HG02588 (cell line): ENCODE measurements at regions not wholly inside any gene's neighbourhood (a gene's known extent, or its start where the extent isn't known, plus 50 kb on each side); places are given as distances from the start of the nearest gene placed in this dataset.

ENCODE experiments used
- ATAC-seq: cut with Tn5 transposase; IDR thresholded peaks from one replicate; pipeline ENCODE4 v1.9.1; 2021; ENCODE audit warnings: mild to moderate bottlenecking, moderate library complexity; ENCODE audit not compliant: unreplicated experiment

DNA sequence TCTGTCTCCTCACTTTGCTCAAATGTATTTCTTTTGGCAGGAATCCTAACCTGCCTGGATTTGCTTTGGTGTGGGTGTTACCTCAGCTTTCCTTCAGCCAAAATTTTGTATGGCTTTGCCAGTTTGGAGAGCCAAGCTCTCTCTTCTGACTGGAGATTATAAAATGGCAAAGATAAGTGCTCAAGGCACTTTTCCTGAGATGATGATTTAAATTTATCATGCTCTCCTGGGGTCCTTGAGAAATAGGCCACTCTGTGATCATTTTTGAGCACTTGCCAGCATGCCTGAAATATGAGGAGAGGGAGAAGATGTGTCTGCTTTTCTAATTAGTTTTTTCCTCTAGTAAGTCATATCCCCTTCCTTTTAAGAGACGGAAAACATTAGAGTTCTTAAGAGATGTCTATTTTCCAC is 683.0 kb downstream of the SLC4A3 start:
- no peak for ATAC-seq

GRCh38 chr2:220315098-220315823 is 687.8 kb downstream of the SLC4A3 start:
- ATAC-seq = no peak

DNA sequence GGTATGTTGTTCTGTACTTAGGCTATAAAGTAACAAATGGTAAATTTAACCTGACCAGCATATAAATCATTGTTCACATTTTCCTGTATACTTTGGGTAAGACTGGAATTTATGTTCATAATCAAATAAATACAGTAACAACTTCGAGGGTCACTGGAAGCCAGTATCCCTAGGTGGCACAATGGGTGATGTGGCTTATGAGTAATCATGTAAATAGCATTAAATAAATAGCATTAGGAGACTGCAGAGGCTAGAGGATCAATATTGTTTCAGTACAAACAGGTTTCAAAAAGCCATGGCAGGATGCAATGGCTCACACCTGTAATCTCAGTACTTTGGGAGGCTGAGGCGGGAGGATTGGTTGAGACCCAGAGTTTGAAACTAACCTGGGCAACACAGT is 690.6 kb downstream of the SLC4A3 start:
- ATAC-seq = no peak

DNA sequence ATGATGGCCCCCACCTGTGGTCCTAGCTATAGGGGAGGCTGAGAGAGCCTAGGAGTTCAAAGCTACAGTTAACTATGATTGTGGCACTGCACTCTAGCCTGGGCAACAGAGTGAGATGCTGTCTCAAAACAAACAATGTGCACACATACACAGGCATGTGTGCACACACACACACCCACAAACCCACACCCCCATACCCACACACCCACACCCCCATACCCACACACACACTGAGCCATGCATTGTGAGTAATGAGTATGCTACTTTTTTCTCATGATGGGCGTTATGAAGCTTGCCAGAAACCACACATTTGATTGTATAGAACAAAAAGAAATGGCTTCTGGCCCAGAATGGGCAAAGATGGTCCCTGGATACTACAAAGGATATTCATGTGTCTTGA is 691.1 kb downstream of the SLC4A3 start:
- ATAC-seq = no peak

DNA sequence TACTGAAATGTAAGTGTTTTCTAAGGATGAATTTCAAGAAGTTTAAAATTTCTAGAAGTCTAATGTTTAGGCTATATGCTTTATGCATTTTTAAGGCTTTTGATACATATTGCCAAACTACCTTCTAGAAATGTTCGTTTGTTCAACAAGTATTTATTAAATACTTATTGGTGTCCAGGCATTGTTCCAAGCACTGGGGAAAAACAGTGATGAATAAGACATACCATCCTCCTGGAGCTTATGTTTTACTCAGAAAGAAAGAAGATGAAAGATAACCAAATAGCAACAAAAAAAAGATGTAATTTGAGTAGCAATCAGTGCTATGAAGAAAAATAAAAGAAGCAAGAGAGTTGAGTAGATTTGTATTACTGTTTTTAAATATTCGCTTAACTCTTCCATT is 692.9 kb downstream of the SLC4A3 start:
- no peak for ATAC-seq

DNA sequence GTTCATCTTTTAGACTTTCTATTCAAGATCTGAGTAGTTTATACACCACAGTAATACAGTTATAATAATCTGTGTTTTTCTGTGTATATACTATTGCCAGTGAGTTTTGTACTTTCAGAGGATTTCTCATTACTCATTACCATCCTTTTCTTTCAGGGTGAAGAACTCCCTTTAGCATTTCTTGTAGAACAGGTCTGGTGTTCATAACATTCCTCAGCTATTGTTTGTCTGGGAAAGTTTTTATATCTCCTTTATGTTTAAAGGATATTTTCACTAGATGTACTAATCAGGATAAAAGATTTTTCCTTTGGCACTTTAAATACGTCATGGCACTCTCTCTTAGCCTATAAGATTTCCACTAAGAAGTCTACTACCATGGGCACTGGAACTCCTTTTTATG is 705.5 kb downstream of the SLC4A3 start:
- ATAC-seq = no peak

GRCh38 chr2:220334210-220334609 is 706.8 kb downstream of the SLC4A3 start:
- ATAC-seq = no peak

DNA sequence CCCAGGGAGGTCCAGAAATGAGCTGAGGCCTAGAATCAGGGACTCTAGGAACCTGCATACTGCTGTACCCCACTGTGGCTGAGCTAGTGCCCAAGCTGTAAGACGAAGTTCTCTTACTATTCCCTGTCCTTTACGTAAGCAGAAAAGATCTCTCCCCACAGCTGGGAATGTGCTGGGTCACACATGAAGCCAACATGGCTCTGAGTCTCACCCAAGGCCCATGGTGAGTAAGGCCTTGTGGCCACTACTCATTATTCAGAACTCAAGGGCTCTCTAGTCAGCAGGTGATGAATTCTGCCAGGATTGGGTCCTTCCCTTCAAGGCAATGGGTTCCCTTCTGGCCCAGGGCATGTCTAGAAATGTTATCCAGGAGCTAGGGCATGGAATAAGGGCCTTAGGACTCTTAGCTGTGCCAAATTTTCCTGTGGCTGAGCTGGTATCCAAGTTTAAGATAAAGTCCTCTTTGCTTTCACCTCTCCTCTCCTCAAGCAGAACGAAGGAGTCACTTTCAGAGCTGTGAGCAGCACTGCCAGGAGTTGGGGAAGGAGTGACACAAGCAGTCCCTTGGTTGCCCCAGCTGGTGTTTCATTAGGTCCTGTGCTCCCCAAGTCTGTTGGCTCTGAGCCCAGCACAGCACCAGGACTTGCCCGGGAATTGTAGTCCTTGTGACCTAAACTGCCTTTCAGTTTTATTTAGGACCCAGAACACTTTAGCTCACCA is 707.6 kb downstream of the SLC4A3 start:
- no peak for ATAC-seq

DNA sequence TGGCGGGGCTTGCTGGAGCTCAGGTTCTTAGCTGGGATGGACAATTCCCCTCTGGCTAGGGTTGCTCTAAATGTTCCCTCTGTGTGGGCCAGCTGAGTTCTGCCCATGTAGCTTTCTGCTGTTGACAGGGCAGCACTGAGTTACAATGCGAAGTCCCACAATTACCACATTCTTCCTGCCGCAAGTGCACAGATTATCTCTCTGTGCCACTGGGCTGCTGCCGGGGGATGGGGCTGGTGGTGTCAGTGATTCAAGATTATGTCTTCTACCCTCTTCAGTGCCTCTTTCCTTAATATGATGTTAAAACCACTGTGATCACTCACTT is 708.1 kb downstream of the SLC4A3 start:
- ATAC-seq = no peak

DNA sequence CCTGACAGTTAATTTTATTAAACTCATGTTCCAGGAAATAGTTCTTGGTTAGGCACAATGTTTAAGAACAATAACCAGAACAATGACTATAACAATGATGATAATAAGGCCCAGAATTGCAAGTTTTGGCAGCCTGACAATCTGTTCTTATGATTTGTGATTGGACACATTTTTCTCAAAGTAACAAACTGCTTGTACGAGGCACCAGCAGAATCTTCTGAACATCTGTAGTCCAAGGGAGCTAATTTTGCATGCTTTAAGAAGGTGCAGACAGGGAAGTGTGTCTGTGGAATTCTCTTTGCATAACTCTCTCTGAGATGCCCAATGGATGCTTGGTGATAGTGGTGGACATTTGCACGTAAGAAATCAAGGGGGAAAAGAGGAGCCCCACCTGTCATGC is 709.3 kb downstream of the SLC4A3 start:
- no peak for ATAC-seq

GRCh38 chr2:220337611-220338440 is 710.4 kb downstream of the SLC4A3 start:
- no peak for ATAC-seq

DNA sequence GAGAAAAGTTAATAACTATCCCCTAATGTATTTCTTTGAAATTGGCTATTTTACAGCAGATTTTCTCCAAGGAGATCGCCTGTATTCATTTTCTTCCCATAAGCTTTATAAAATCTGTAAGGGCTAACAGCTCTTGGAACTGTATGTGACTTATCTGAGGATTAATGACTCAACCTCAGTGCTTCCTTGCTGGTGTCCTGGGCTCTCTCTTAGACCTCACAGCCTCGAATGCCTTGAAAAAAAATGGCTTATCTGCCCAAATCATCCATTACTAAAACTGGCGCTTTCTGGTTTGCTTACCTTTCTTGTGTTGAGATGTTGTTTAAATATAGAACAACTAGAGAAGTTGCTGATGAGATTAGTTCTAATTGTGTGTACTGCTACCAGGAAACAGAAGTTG is 713.6 kb downstream of the SLC4A3 start:
- no peak for ATAC-seq

- no peak for ATAC-seq
Measured at GRCh38 chr2:220346919-220347318, 719.5 kb downstream of the SLC4A3 start.

DNA sequence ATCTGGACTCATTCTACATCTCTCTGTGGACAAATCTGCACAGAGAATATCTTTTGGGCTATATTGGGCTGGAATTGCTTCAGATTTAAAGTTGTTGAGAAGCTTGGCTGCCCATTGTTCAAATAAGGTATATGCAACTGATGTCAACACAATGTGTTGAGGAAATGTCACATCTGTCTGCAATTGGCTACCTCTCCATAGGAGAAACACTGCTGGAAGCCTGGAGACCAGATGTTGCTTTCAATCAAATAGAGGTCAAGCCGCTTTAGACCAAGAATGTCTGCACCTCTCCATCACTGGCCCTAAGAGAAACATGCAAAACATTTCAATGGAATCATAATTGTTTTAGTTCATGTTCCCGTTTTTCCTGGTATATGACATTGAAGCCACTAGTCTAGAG is 720.2 kb downstream of the SLC4A3 start:
- no peak for ATAC-seq

- no peak for ATAC-seq
Measured at GRCh38 chr2:220348206-220348605, 720.8 kb downstream of the SLC4A3 start.

DNA sequence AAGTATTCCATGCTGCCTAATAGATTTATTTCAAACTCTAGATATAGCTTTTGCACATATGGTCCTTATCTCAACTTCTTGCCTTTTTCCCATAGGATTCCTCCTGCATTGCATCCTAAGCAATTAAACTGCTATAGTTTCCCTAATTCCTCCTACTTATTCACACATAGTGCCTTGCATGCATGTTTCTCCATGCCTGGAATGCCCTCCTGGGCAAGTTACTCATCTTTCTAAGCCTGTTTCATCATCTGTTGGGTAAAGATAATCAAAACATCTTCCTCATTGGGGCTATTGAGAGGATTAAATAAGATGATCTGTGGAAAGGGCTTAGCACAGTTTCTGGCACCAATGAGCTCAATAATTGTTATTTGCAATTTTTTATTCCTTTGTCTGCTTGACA is 726.5 kb downstream of the SLC4A3 start:
- no peak for ATAC-seq

GRCh38 chr2:220356076-220356475 is 728.6 kb downstream of the SLC4A3 start:
- ATAC-seq = no peak

- ATAC-seq = no peak
Measured at GRCh38 chr2:220365023-220365422, 737.6 kb downstream of the SLC4A3 start.

DNA sequence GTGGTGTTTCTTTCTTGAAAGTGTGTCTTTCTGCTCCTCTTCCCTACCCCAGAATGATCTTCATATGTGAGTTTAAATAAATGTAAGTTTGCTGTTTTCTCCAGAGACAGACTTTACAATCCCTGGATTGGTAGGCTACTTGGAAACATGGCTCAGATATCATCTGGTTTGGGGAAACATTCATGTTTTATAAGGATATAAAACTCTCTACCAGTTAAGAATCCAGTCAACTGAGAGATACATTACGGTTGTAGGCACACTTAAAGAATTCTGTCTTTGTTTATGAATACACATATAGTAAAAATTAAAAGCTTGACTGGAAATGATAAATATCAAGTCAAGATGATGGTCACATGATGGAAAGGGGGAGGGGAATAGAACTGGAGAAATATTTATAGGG is 739.3 kb downstream of the SLC4A3 start:
- no peak for ATAC-seq

DNA sequence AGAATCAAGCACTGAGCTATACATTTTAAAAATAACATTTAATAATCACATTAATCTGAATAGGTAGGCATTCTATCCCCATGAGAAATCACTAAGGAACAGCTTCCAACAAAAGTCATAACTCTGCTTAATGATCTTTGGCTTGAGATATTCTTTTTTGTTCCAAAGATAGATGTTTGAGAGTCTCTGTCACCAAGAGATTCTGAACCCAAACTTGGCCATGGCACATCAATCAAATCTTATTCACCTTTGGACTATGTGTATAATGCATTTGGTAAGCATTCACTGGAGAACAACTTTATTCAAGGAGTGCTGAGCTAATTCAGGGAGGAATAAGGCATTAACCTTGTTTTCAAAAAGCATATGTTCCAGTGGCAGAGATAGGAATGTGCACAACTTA is 743.3 kb downstream of the SLC4A3 start:
- ATAC-seq = no peak

DNA sequence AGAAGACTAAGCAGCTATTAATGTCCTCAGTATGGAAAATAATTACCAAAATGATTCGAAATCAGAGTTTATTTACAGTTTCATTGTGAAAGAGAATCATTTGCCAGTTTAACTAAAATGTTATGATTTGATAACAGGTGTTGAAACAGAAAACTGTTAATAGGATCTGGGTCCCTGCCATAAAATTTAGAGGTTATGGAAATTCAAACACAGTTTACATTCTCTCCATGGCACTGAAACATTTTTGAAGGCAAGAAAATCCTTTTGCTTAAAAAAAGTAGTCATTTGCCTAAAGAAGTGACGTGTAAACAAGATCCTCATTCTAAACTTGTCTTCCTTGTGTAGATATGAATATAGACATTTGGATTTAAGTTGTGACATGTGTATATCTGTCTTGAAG is 743.8 kb downstream of the SLC4A3 start:
- no peak for ATAC-seq

GRCh38 chr2:220373878-220374277 is 746.4 kb downstream of the SLC4A3 start:
- no peak for ATAC-seq
